ENCODE measurements at regions not wholly inside any gene's neighbourhood (a gene's known extent, or its start where the extent isn't known, plus 50 kb on each side); places are given as distances from the start of the nearest gene placed in this dataset.

DNA sequence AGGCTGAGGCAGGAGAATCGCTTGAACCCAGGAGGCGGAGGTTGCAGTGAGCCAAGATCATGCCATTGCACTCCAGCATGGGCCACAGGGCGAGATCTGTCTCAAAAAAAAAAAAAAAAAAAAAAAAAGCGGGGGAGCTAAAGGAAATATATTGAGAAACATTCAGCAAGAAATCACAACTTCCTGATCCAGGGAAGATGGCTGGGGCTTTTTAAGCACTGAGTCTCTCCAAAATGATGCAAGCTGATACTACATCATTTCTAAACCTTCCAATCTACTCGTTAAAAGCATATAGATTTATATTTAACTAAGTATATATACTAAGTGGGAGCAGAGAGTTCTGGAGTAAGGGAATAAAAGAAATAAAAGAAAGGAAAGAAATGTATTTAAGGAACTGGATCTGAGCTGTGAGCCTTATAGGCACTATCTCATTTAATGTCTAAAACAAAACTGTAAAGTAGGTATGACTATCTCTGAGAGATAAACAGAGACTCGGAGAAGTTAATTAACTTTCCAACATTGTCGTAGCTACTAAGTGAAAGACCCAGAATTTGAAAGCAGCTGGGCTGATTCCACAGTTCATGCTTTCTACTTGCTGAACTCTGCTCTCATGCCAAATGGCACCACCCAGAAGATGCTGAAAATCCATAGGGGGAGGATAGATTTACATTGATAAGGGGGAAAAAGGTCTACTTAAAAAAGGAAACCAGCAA lies 215.0 kb upstream of the MARCKS start:
- no peak for DNase-seq (ENCODE audit: low spot score)
- TF ChIP-seq, protein P1, sequence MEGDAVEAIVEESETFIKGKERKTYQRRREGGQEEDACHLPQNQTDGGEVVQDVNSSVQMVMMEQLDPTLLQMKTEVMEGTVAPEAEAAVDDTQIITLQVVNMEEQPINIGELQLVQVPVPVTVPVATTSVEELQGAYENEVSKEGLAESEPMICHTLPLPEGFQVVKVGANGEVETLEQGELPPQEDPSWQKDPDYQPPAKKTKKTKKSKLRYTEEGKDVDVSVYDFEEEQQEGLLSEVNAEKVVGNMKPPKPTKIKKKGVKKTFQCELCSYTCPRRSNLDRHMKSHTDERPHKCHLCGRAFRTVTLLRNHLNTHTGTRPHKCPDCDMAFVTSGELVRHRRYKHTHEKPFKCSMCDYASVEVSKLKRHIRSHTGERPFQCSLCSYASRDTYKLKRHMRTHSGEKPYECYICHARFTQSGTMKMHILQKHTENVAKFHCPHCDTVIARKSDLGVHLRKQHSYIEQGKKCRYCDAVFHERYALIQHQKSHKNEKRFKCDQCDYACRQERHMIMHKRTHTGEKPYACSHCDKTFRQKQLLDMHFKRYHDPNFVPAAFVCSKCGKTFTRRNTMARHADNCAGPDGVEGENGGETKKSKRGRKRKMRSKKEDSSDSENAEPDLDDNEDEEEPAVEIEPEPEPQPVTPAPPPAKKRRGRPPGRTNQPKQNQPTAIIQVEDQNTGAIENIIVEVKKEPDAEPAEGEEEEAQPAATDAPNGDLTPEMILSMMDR (IDR thresholded peaks at IDR 0.05; ENCODE audit: extremely low read depth, missing control alignments) = no peak

DNA sequence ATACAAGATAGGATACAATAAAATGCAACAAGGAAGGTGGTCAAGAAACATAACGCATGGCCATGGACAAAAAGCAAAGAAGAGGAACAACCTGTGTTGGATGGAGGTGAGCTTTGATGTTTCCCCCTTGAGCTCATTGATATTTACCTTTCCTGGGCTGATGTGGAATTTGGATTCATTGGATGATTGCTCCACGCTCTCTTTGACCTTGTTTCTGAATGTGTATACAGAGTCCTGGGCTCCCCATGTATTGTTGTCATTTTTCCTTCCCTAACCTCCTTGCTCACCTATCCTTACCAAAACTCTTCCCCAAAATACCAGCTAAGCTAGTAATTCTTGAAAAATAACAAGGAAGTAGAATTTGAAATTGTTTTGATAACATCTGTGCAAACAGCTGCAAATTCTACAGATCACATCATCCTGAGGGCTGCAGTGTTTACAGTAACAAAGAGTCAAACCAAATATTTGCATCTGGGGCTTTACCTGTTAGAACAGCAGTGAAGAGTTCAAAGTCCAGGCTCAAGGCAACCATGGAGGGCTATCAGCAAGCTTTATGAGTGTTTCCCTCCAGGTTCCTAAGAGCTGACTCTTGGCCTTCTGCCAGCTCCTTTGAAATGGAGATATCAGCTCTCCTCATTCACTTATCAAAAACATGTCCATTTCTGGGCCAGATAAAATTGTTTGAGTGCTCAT lies 214.3 kb upstream of the MARCKS start:
- peak; percentile 57 for DNase-seq (ENCODE audit: low spot score)
- TF ChIP-seq, protein P1 (IDR thresholded peaks at IDR 0.05; ENCODE audit: extremely low read depth, missing control alignments) = no peak

GRCh38 chr6:113643407-113643770 lies 213.8 kb upstream of the MARCKS start:
- DNase-seq (ENCODE audit: low spot score) = no peak
- TF ChIP-seq, protein P1 (IDR thresholded peaks at IDR 0.05; ENCODE audit: extremely low read depth, missing control alignments) = no peak

DNA sequence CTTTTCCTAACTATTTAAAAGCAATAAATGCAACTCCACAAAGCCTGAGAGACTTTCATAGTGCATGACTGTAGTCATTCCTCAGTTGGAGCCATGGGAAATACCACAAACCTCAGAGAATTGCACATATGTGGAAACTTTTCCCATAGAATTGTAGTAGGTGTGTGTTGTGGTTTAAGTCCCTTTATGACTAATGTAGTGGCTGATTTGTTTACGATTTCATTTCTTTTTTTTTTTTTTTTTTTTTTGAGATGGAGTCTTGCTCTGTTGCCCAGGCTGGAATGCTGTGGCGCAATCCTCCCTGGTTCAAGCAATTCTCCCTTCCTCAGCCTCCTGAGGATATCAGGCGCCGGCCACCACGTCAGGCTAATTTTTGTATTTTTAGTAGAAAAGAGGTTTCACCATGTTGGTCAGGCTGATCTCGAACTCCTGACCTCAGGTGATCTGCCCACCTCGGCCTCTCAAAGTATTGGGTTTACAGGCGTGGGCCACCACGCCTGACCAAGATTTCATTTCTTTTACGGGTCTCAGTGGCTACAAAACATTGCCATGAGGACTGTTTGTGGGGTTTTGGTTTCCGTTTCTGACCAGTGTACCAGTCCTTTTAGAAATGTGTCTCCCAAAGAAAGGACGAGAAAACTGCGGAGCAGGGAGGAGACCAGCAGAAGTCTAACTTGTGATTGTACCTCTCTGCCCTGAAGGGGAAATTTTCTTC lies 212.1 kb upstream of the MARCKS start:
- TF ChIP-seq, protein P1 (IDR thresholded peaks at IDR 0.05; ENCODE audit: extremely low read depth, missing control alignments) = no peak
- DNase-seq (ENCODE audit: low spot score) = no peak

DNA sequence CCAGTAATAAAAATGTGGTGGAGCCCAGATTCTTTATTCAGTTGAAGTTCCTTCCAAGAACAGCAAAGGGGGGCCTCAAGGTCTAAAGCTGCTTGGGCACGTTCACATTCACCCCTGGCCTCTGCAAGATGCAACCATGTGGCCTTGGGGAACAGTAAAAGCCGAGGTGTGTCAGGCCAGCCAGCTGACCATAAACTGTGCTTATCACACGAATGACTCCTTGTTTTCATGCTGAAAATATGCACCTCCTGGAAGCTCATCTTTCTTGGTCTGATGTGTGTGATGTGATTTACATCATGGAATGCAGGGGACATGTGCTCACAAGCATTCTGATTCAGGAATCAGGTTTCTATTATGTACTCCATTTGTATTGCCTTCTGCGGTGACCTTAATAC lies 211.6 kb upstream of the MARCKS start:
- DNase-seq (ENCODE audit: low spot score) = no peak
- TF ChIP-seq, protein P1 (IDR thresholded peaks at IDR 0.05; ENCODE audit: extremely low read depth, missing control alignments) = no peak

GRCh38 chr6:113645986-113646385 lies 211.2 kb upstream of the MARCKS start:
- TF ChIP-seq, protein P1 (IDR thresholded peaks at IDR 0.05; ENCODE audit: extremely low read depth, missing control alignments) = no peak
- no peak for DNase-seq (ENCODE audit: low spot score)

DNA sequence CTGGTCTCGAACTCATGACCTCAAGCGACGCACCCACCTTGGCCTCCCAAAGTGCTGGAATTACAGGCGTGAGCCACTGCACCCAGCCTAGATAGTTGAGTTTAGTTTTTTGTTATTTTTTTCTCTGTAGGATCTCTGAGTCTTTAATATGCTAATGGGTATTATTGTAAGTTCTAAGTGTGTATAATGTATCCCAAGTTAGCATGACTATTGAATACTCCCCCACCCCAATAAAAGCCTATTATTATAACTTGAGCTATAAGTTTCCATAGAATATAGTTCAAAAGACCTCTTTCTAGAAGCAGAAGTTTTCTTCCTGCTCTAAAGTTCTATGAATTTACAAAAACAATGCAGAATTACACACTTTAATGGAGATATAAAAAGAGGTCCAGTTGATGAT lies 210.4 kb upstream of the MARCKS start:
- TF ChIP-seq, protein P1 (IDR thresholded peaks at IDR 0.05; ENCODE audit: extremely low read depth, missing control alignments) = no peak

More for the DNA sequence above, 210.4 kb upstream of the MARCKS start:
- no peak for DNase-seq (ENCODE audit: low spot score)

All from GM20000 (cell line).